CD4-positive, alpha-beta T cell treated with Interleukin-10 for 1 hour (primary cell): ENCODE measurements at regions not wholly inside any gene's neighbourhood (a gene's known extent, or its start where the extent isn't known, plus 50 kb on each side); places are given as distances from the start of the nearest gene placed in this dataset.

Source experiments
- DNase-seq: peaks from one replicate; pipeline ENCODE4 v3.0.0-alpha.2; 2020

- DNase-seq, result no peak
Observed at GRCh38 chr3:41053220-41053619, 146.1 kb upstream of the CTNNB1 start.

DNA sequence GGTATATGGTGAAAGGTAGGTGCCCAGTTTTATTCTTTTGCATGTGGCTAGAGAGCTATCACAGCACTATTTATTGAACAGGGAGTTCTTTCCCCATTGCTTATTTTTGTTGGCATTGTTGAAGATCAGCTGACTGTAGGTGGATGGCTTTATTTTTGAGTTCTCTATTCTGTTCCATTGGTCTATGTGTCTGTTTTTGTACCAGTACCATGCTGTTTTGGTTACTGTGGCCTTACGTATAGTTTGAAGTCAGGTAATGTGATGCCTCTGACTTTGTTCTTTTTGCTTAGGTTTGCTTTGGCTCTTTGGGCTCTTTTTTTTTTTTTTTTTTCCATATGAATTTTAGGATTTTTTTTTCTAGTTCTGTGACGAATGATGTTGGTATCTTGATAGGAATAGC, 139.2 kb upstream of the CTNNB1 start:
- DNase-seq, result no peak

DNA sequence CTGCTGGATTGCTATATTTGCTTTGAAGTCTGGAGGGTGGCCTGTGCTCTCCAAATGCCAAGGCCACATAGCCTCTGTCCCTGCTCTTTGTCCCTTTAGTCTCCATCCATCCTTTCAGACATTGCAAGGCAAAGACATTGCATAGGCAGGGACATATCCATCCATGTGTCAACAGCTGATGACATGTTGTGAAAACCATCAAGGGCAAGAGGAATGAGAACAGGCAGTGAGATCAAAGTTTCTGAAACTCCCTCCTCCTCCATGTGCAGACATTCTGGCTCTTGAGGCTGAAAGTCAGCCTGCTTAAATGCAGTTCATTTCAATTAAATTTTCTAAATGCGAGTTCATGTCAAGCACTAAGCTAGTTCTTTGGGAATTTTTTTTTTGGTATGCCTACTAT, 135.2 kb upstream of the CTNNB1 start:
- no peak for DNase-seq

- no peak for DNase-seq
Observed at GRCh38 chr3:41064526-41064925, 134.8 kb upstream of the CTNNB1 start.

- no peak for DNase-seq
Observed at GRCh38 chr3:41065340-41065739, 134.0 kb upstream of the CTNNB1 start.

- DNase-seq, result no peak
Observed at GRCh38 chr3:41073190-41073589, 126.1 kb upstream of the CTNNB1 start.

GRCh38 chr3:41075975-41076374, 123.3 kb upstream of the CTNNB1 start:
- DNase-seq, result no peak

DNA sequence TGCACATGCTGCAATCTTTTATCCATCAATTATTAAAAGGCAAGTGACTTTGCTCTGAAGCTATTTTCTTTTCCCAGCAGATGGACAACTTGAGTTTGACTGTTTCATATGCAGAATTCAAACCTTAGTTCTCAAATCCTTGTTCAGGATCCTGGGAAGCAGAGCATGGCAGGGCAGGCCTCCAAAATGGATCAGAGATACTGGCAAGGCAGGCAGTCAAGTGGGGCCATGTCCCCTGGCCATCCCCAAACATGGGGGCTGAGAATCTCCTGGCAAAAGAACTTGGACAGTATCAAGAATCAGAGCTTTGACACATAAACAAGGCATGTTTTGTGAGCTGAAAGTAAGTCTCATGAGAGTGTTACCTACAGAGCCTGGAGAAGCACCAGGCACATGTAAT, 122.9 kb upstream of the CTNNB1 start:
- no peak for DNase-seq

- DNase-seq, result no peak
Observed at GRCh38 chr3:41080141-41080540, 119.2 kb upstream of the CTNNB1 start.

- DNase-seq, result no peak
Observed at GRCh38 chr3:41088882-41089281, 110.4 kb upstream of the CTNNB1 start.

- DNase-seq, result no peak
Observed at GRCh38 chr3:41089566-41089965, 109.7 kb upstream of the CTNNB1 start.

- no peak for DNase-seq
Observed at GRCh38 chr3:41092844-41093243, 106.5 kb upstream of the CTNNB1 start.

DNA sequence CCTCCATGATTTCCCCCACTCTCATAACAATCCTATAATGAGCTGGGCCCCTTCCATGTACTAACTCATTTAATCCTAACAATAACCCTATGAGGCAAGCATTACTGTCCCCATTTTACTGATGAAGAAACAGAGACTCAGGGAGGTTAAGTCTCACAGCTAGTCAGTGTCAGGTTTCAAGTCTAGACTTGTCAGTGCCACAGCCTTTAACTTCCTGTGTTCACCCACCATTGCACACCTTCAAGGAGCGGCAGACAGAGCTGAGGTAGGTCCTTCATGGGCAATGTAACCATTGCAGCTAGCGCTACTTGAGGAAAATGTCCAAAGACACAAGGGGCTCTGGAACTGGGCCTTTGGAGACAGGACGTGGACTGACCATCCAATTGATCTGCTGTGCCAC, 105.8 kb upstream of the CTNNB1 start:
- no peak for DNase-seq

GRCh38 chr3:41094351-41094750, 105.0 kb upstream of the CTNNB1 start:
- no peak for DNase-seq

DNA sequence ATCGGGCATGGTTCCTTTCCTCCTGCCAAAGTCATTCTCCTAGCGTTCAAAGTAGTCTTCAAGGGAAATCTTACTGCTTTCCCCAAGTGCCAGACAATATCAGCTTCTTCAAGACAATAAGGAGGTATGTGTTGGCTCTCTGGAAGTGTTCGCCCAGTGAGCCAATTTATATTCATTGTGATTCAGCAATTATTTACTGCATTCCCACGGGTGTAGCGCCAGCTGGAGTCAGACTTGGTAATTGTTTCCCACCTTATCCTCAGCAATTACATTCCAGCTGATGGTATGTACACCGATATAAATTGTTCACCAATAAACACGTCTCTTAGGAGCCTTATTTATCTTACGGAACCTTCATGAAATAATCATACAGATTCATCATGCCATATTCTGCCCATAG, 103.6 kb upstream of the CTNNB1 start:
- DNase-seq, result no peak

GRCh38 chr3:41097896-41098496, 101.3 kb upstream of the CTNNB1 start:
- DNase-seq, result no peak

GRCh38 chr3:41101231-41101630, 98.1 kb upstream of the CTNNB1 start:
- no peak for DNase-seq

DNA sequence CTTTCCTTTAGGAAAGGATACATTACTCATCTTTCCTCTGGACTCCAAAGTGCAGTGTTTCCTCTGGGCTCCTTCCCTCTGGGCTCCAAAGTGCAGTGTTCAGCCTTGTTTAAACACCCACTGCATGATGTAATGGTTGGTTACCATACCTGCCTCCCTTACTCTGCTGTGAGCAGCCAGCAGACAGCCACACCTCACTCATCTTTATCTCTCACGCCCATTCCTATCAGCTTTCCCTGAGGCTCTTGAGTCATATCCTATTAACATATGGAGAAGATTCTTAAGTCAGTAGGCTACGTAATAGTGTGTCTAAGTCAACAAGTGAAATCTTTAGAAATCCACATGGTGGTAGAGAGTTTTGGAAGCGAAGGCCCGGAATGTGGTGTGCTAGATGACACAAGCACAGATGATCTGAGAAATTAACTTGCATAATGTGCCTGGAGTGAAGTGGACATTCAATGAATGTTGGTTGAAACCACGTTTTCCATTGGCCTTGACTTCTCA, 97.2 kb upstream of the CTNNB1 start:
- no peak for DNase-seq

DNA sequence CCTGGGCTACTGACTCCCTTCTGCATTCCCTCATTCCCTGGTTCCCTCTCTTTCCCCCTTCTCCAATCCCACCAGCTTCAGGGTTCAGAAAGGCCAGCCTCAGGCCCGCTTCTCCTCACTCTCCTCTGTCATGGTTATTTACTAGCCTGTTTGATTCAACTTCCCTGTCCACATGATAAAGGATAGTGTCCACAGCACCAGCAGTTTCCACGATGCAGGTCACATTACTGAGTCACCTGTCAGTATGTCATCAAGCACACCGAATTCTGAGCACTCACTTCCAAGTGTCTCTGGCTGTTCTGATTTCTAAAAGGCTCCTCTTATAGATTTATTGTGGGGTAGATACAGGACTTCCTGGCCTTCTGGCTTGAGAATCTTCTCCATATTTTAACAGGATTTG, 96.6 kb upstream of the CTNNB1 start:
- DNase-seq, result no peak

DNA sequence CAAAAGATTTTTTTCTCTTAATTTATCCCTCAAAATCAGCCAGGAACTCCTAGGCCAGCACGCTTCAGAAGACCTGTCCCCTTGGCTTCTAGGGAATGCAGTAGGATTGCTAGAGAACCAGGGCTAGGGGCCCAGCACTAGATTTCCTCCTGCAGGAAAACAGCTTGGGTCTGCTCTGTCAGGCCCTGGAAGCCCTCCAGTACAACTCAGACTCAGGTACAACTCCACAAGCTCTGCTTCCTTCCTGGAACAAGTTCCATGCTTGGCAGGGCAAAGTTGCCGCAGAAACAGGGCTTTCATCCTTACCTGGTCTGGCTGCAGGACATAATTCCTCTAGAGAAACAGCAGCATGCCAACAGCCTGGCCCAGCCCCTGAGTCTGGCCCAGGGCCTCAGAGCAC, 96.1 kb upstream of the CTNNB1 start:
- DNase-seq, result no peak

DNA sequence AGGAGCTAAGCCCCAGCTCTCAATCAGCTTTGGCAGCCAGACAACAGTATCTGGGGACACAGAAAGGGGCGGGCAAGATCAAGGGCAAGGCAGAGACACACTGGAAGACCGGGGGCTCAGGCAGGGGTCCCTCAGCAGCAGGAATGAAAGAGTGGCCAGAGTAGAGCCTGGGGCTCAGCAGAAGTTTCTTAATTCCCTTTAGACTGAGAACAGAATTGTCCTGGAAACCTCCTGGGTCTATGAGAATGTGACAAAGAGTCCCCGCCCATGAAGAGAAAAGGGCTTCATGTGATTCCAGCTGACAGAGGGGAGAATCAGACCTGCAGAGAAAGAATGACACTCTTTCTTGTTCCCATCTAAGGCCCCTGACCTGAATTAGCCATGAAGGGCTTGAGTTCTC, 95.2 kb upstream of the CTNNB1 start:
- DNase-seq, result no peak

GRCh38 chr3:41106691-41107090, 92.6 kb upstream of the CTNNB1 start:
- no peak for DNase-seq

GRCh38 chr3:41111011-41111410, 88.3 kb upstream of the CTNNB1 start:
- no peak for DNase-seq

DNA sequence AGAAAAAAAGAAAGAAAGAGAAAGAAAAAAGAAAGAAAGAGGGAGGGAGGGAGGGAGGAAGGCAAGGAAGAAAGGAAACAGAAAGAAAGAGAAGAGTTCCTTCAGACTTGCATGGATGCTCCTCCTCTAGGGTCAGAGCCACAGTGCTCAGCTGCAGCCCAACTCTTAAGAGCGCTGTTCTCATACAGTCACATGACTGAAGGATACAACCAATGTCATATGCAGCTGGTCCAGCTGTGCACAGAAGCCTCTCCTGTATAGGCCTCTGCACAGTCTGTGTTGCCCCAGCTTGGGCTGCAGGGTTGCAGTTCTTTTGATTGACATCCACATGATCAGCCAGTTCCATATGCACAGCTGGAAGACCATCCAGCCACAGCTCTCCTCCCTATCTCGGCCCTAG, 86.8 kb upstream of the CTNNB1 start:
- DNase-seq, result no peak

DNA sequence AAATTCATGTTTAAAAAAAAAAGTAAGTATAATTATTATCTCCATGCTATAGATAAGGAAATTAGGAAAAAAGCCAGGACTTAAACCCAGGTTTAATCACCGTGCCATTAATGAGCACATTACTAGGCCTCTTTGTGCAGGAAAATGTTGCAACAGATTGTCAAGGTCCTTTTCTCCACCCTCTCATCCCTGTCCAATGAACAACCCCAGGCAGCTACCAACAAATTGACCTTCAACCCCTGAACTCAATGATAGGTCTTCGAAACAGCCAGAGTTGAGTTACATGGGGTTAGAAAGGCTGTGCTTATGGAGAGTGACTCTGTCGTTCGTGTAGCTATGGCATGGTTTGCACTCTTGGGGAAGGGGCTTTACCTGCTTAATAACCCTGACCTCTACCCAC, 84.2 kb upstream of the CTNNB1 start:
- DNase-seq, result no peak

DNA sequence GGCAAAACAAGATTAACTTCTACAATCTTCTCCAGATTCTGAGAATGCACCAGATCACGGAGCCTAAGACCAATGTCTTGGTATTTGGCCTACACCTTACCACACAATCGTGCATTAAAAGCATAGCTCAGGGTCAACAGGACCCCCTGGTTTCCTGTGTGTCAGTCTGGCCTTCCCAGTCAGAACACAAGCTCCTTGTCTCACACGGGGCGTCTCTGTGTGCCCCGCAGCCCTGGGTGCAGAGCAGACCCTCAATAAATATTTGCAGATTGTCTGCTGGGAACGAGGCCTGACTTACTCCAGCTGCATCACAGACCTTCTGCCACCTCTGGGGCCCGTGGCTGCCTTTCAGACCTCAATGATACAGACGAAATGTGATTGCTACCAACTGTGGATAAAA, 82.5 kb upstream of the CTNNB1 start:
- no peak for DNase-seq
